Kasumi-1 (cell line): ENCODE measurements at regions not wholly inside any gene's neighbourhood (a gene's known extent, or its start where the extent isn't known, plus 50 kb on each side); places are given as distances from the start of the nearest gene placed in this dataset.
"Not testable (repeated sequence)": the region's sequence is repeated elsewhere in the genome, so short reads cannot be mapped to it uniquely, and the experiment has no call there.

Experiments
- DNase-seq, 2 experiments: peaks; one replicate each; lab custom pipeline; 2025; lab: John Stamatoyannopoulos, UW

DNA sequence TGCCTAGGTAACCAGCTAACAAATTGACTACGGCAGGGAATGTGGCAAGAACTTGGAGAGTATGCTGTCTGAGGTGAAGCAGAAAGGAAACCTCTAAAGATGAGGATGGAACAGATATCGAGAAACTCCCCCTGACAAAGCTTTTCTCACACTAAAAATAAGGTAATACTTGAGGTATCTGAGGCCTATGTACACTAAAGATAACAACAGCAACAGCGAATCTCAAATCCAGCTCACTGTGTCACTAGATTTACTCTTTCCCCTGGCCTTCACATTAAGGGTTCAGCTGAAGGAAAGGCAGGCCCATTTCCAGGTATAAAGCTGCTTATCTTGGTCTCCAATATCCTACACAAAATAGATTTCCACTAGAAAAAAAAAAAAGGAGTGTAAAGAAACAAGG is 518.0 kb downstream of the KCNT2 start:
- no peak for DNase-seq

DNA sequence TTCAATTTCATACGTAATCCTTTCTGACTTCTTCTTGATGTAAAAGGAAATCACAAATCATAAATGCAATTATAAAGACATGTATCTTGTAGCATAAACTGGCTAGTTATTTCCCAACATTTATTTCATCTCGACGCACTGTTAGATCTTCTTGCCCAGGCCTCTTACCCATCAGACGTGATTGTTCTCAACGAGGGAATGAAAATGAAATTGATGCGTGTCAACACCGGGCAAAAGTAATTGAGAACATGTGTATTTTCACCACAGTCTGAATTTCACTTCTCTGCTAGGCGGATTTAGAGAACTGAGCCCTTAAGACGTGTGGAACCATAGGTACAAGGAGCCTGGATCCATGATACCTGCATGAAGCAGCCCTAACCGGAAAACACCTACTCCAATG is 519.7 kb downstream of the KCNT2 start:
- DNase-seq, result no peak

DNA sequence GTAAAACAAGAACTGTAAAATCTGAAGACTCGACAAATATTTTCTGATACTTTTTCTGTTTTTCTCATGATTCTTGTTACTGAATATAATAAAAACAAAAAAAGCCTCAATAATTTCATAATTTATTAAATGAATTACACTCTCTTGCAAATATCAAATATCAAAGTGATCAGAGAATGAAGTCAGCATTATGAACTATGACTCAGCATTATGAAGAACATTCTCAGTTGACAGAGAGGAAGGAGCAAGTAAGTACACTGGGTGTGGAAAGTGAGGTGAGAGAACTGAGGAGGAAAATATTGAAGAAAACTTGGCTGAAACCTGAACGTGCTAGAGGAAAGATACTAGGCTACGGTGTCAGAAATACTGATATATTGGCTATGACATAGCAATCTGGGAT is 529.5 kb downstream of the KCNT2 start:
- no peak for DNase-seq

DNA sequence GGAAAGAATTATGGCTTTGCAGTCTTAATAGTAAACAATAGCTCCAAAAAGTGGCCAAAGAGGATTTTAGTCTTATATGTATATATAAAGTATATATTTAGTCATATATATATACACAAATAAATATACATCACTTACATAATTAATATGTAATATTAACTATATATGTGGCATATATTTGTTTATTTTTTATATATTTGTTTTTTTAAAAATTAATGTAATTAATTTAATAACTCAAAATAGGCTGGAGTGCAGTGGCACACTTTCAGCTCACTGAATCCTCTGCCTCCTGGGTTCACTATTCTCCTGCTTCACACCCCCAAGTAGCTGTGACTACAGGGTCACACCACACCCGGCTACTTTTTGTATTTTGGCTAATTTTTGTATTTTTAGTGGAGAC is 532.6 kb downstream of the KCNT2 start:
- no peak for DNase-seq

DNA sequence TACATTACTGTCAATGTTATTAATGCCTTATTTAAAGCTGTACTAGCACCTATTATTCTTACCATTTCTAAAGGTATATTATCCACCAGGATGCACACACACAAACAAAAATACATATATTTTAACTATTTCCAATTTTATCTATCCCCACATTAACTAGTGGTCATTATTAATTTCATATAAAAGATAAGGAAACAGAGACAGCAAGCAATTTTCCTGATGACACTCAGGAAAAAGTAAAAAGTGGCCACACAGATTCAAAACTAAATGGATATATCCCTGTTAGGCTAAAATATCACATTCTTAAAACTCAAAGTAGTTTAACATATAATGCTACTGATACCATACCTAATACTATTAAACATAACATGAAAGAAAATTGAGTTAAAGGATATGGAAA is 534.1 kb downstream of the KCNT2 start:
- no peak for DNase-seq

DNA sequence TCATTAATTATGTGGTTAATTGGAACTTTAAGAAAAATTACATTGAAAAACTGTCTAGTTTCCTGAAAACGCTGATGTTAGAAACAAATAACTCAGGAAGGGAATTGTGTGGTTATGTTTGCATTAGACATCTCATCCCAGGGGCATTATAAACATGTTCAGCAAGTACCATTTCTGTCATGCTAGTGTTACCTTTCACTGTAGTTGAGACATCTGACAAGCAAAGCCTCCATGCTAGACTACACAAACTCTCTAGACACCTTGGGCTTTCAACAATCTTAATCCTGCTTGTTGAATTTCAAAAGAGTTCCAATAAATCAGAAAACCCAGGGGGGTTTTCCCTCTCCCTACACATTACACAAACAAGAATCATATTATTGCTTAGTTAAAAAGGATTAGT is 536.8 kb downstream of the KCNT2 start:
- no peak for DNase-seq

DNA sequence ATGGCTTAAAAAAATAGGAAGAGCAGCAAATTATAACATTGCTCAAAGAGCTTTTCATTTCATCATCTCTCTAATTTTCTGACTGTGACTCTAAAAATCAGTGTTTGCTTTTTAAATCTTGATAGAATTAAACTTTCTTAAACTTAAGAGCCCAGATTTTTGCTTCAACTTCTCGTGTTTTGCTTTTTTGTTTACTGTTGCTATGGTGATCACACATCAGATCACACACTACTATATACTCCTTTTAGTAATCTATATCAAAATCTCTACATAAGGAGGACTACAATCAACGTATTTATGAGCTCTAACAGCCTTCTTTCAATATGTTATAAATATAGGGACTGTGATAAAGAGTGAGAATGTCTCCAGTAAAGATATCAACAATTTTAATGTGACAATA is 537.3 kb downstream of the KCNT2 start:
- DNase-seq, result no peak

DNA sequence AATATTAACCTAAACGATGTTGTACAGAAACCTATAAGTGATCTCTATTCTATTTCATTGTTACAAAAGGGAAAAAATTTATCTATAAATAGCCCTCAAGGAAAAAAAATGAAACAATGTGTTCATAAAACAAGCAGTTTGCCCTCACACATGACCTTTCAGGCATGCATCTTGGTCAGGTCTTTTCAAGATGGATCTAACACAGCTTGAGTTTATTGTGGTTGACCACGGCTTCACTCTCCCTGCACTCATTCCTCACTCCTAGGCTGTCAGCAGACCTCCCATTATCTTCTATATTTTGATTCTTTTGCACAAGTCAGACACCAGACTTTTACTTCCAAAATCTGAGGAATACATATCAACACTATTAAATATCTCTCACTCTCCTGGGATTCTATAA is 544.3 kb downstream of the KCNT2 start:
- no peak for DNase-seq

DNA sequence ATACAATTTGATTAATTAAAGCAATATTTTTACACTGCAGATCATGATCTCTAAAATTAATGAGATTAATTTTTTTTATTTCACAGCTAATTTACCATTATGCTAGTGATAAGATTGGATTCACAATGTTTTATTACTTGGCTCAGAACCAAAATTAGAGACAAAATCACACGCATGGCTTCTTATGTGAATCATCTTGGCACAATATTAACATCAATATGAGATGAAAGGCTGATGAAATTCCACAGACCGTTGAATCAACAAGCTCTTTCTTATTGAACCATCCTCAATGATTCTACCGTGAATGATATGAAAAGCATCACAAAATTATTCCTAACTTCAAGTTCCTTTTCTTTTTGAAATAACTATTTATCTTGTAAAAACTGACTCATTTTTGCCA is 544.9 kb downstream of the KCNT2 start:
- no peak for DNase-seq

DNA sequence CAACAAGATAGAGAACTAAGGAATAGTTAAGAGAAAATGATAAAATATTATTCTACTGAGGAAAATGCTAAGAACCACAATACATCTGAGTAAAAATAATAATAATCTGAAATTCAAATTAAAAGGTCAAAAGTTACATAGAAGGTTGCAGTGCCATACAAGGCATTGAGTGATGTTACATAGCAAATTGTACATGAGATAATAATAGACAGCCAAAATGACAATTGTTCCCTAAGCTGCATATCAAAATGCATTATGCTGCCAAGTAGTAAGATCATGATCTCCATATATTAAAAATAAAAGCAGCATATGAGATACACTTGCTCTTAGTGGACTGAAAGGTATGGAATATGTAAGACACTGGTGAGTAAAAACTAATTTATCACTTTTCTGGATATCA is 547.7 kb downstream of the KCNT2 start:
- no peak for DNase-seq

DNA sequence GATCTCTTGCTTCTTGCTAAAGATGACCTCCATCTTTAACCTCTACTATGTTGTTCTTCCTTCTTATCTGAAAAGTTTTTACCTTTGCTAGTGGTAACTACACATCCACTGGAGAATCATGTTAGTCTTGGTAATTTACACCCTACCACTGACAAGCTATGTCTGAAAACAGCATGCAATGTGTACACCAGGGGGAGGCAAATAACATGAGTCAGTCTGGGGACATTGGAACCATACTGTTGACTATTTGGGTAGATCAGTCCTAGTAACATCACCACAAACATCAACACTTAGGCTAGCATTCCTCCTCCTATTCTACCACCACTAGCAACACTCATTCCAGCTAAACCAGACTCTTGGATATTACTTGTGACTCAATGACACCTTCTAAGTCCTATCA is 549.0 kb downstream of the KCNT2 start:
- no peak for DNase-seq

DNA sequence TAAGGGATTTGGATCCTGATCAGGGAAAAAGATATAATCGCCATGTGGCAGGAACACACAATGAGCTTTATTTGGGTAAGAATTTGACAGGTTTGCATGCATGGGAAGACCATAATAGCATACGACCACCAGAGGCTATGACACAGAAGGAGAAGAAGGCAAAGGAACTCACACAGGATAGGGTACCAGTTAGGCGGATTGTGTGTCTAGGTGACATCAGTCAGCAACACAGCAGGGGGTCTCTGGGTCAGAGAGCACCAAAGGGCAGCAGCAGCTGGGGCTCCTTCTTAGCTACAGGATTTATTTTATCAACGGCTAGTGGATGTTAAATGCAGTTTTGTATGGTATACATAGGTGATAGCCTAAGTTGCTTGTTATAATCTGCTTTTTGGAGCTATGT is 551.3 kb downstream of the KCNT2 start:
- DNase-seq, result no peak

DNA sequence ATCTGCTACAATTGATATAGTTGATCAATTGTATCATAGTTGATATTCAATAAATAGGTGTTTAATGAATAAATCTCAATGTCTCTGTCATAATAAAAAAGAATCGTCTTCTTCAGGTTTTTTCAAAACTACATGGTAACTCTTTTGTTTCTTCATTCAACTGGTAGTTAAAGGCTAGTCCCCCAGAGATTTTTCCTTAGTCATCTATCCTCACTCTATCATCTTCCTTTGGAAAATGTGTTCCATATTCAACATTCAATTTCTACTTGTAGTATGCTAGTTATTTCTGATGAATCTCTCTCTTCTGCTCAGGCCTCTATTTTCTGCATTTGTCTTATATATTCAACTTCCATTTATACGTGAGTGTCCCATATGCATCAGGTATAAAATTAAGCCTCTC is 558.8 kb downstream of the KCNT2 start:
- DNase-seq, result no peak

DNA sequence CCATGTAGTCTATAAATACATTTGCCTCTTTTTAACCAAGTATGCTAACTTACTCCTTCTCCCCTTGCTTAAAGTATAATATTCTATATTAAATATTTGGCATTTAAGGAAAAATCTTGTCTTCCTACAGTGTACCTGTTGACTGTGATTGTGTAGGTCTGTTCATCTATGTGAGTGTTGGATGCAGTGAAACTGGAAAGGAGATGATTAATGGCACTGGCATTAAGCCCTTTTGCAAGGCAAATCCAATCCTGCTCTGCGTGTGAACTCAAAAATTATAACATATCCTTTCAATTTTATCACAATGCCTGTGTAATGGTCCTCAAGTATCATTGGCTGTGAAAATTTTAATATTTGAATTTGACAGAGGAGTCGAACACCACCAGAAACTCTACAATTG is 565.0 kb downstream of the KCNT2 start:
- DNase-seq, result no peak

DNA sequence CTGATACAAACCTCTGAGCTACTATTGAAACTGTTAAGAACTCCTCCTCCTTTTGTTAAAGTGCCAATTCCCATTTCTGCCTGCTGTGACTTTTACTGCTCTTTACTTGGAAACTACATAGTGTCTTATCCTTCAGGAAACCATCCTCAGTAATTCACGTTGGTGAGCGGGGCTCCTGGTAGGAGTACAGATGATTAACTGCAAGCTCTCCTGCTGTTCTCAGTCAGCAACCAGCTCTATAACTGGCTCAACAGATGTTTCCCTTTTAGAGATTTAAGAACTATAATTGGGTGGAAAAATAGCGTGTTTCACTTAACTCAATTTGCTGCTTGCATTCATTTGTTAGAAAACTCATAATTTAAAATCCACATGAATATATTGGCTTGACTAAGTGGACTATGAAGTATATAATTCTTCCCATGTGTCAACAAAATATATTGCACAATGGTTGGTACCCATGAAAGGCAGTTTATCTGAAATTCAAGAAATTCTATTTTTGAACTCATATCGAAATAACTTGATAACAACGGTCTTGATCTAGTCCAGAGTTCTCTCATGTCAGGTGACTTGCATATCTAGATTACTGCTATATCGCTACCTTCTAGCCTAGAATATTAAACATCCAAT is 574.0 kb downstream of the KCNT2 start:
- DNase-seq, result no peak

DNA sequence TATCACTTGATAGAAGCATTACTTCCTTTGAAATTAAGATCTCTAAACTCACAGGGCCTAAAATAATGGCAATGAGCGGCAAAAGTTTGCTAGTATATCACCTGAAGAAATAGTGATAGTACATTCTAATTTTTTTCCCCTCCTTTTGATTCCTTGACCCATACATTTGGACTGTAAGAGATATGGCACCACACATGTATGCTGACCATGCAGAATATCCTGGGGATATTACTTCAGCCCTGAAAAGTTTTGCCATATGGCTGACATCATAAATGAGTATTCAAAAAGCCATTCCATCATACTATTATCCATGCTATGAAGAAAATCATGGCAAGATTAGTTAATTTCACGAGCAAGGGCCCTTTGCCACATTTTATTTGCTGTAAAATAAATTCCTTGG is 576.9 kb downstream of the KCNT2 start:
- not testable (repeated sequence) for DNase-seq

DNA sequence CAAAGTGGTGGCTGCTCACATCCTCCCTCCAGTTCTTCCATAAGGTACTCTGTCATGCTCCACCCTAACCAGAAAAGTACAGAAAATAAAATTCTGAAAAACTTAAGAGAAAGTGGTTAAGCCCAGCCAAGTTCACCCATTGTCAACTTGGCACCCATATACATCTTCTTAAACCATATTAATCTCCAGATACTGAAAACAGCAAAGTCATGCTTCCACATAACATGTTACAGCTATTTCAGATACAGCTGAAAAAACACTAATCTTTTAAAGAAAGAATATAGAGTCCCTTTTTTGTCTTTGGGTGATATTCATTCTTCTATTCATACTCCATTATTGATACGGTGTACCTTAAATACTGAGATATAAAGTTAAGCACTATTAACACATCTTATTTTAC is 577.8 kb downstream of the KCNT2 start:
- DNase-seq, result no peak

DNA sequence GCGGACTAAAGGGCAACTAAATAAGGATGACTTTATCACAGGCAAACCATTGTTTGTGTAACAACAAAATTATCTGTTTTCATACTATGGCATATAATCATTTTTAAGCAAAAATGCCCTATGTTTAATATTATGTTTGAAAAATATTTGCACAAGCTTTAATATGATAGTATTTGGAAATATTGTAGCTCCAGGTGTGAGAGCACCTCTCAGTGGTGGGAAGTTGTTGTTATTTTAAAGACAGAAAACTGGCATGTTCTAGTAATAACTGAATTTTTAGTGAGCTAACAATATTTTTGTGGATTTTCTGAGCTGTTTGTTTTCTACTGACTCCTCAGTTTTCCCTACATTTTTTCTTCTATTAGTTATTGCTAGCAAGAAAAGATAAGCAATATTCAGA is 578.8 kb downstream of the KCNT2 start:
- DNase-seq, result no peak

DNA sequence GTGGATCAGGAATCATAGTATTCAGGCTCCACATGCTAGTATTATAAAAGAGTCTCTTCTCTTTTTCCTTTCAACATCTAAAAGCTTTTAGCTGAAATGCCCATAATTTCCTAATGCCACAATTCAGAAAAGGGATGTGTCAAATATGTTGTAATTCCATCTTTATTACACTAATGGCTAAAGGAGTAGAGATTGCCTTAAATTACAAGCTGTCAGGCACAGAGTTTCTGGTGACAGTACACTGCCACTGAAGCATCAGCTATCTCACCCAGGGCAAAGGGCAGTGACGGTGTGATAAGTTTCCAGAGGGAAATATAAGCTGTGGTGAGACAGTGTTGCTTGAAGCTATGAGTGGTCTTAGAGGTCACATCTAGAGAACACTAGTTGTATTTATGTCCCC is 581.1 kb downstream of the KCNT2 start:
- no peak for DNase-seq

DNA sequence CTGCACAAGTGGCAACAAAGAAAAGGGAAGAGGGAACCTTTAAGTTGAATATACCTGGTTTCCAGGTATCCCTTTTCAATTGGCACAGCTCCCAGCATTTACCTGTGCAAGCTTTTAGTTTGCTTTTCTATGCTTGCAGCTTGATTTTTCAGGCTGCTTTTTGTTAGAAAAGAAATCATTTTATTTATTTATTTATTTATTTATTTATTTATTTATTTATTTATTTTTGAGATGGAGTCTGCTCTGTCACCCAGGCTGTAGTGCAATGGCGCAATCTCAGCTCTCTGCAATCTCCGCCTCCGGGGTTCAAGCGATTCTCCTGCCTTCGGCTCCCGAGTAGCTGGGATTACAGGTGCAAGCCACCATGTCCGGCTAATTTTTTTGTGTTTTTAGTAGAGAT is 587.1 kb downstream of the KCNT2 start:
- not testable (repeated sequence) for DNase-seq

DNA sequence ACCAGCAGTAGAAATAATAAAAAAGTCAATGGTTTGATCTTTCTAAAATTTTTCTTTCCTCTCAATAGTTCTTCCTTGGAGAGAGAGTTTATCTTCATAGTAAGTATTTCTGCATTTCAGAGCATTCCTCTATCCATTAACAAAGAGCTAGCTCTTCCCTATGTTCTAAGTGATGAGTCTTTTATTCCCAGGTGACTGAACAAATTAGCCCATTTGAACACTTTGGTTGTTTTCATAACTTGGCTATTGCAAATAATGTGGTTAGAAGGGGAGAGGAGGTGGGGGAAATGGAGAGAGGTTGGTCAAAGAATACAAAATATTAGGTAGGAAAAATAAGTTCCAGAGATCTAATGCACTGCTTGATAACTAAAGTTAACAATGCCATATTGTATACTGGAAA is 598.9 kb downstream of the KCNT2 start:
- DNase-seq, result no peak

DNA sequence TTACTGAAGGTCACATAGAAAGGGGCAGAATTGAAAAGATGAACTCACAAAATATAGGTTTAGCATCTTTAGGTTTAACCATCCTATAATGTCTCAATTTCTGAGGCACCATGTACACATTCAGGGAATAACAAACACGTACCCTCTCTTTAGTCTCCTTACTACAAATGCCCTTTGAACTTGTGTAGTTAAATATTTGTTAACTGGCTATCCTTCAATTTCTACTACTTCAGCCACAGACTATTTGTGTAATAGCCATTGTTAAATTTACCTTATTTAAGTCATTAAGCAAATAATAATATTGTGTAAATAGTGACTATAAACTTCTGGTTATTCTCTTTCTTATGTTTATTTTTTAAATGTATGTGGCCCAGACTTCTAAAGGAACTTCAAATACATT is 600.5 kb downstream of the KCNT2 start:
- no peak for DNase-seq

DNA sequence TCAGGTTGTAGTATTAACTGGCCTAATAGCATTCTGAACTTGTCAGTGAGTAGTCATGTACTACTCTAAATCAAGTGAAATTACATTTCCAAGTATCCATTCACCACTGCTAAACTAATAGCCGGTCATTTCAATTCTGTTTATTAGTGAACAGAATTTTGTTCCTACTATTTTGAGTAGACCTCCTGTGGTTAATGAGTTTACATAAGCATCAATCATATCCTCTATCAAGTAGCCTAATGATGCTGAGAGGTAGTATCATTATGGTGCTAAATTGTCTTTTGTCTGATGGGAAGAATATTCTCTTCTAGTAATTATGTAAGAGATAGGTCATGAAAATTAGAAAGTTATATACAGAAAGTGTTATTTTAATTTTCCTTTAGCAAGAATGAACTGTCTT is 602.8 kb downstream of the KCNT2 start:
- DNase-seq, result no peak

DNA sequence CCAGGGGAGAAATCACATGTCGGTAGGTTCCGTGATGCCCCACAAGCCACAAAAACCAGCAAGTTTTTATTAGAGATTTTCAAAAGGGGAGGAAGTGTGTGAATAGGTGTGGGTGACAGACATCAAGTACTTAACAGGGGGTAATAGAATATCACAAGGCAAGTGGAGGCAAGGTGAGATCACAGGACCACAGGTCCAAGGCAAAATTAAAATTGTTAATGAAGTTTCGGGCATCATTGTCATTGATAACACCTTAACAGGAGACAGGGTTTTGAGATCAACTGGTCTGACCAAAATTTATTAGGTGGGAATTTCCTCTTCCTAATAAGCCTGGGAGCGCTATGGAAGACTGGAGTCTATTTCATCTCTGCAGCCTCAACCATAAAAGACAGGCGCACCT is 603.9 kb downstream of the KCNT2 start:
- DNase-seq, result not testable (repeated sequence)

DNA sequence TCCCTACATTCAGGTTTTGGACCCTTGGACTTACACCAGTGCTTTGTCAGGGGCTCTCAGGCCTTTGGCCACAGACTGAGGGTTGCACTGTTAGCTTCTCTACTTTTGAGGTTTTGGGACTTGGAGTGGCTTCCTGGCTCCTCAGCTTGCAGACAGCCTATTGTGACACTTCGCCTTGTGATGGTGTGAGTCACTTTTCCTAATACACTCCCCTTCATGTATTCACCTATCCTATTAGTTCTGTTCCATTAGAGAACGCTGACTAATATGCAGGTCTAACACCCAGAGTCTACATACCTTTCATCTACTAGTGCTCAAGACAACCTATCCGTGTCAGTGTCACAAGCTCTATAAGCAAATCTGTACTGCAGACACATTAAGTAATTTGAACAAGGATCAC is 605.3 kb downstream of the KCNT2 start:
- peak; percentile 8 to 20 for DNase-seq
